ENCODE measurements at regions not wholly inside any gene's neighbourhood (a gene's known extent, or its start where the extent isn't known, plus 50 kb on each side); places are given as distances from the start of the nearest gene placed in this dataset.

GRCh38 chr5:128772356-128772755 lies 192.9 kb upstream of the SLC27A6 start:
- intact Hi-C loops (cut with DNase I) = no loop called here
- ATAC-seq (no peak), DNase-seq (ENCODE audit: missing footprints) (no peak)

- no peak for ATAC-seq
- no peak for DNase-seq (ENCODE audit: missing footprints)
- intact Hi-C loops (cut with DNase I) = no loop called here
Measured at GRCh38 chr5:128773378-128773777, 191.9 kb upstream of the SLC27A6 start.

- intact Hi-C loops (cut with DNase I) = no loop called here
- ATAC-seq (no peak), DNase-seq (ENCODE audit: missing footprints) (no peak)
Measured at GRCh38 chr5:128774605-128775004, 190.7 kb upstream of the SLC27A6 start.

- intact Hi-C loops (cut with DNase I) = no loop called here
- no peak for ATAC-seq
- DNase-seq (ENCODE audit: missing footprints) = no peak
Measured at GRCh38 chr5:128775558-128775957, 189.7 kb upstream of the SLC27A6 start.

GRCh38 chr5:128777052-128777451 lies 188.2 kb upstream of the SLC27A6 start:
- ATAC-seq (no peak), DNase-seq (ENCODE audit: missing footprints) (no peak)
- intact Hi-C loops (cut with DNase I) = no loop called here

GRCh38 chr5:128778474-128778873 lies 186.8 kb upstream of the SLC27A6 start:
- DNase-seq (ENCODE audit: missing footprints) = no peak
- intact Hi-C loops (cut with DNase I) = no loop called here
- no peak for ATAC-seq

GRCh38 chr5:128782446-128782845 lies 182.8 kb upstream of the SLC27A6 start:
- DNase-seq (ENCODE audit: missing footprints) = peak; percentile 68
- intact Hi-C loops (cut with DNase I) = no loop called here
- peak; percentile 88 for ATAC-seq

- intact Hi-C loops (cut with DNase I) = no loop called here
- no peak for DNase-seq (ENCODE audit: missing footprints)
- no peak for ATAC-seq
Measured at GRCh38 chr5:128784726-128785125, 180.6 kb upstream of the SLC27A6 start.

- DNase-seq (ENCODE audit: missing footprints) (no peak), ATAC-seq (no peak)
- intact Hi-C loops (cut with DNase I) = no loop called here
Measured at GRCh38 chr5:128791312-128791711, 174.0 kb upstream of the SLC27A6 start.

- intact Hi-C loops (cut with DNase I) = no loop called here
- no peak for DNase-seq (ENCODE audit: missing footprints)
- no peak for ATAC-seq
Measured at GRCh38 chr5:128796506-128796905, 168.8 kb upstream of the SLC27A6 start.

- intact Hi-C loops (cut with DNase I) = no loop called here
- ATAC-seq (no peak), DNase-seq (ENCODE audit: missing footprints) (no peak)
Measured at GRCh38 chr5:128798871-128799270, 166.4 kb upstream of the SLC27A6 start.

- intact Hi-C loops (cut with DNase I) = no loop called here
- ATAC-seq (no peak), DNase-seq (ENCODE audit: missing footprints) (no peak)
Measured at GRCh38 chr5:128799945-128800344, 165.3 kb upstream of the SLC27A6 start.

GRCh38 chr5:128800377-128800776 lies 164.9 kb upstream of the SLC27A6 start:
- DNase-seq (ENCODE audit: missing footprints) (no peak), ATAC-seq (no peak)
- intact Hi-C loops (cut with DNase I) = no loop called here

GRCh38 chr5:128813317-128814070 lies 151.8 kb upstream of the SLC27A6 start:
- DNase-seq (ENCODE audit: missing footprints) (no peak), ATAC-seq (no peak)
- intact Hi-C loops (cut with DNase I) = no loop called here

GRCh38 chr5:128815201-128815600 lies 150.1 kb upstream of the SLC27A6 start:
- intact Hi-C loops (cut with DNase I) = no loop called here
- no peak for DNase-seq (ENCODE audit: missing footprints)
- ATAC-seq = no peak

- DNase-seq (ENCODE audit: missing footprints) = no peak
- intact Hi-C loops (cut with DNase I) = no loop called here
- no peak for ATAC-seq
Measured at GRCh38 chr5:128825826-128826225, 139.5 kb upstream of the SLC27A6 start.

- intact Hi-C loops (cut with DNase I) = no loop called here
- no peak for DNase-seq (ENCODE audit: missing footprints)
- ATAC-seq = no peak
Measured at GRCh38 chr5:128826275-128826674, 139.0 kb upstream of the SLC27A6 start.

- ATAC-seq (no peak), DNase-seq (ENCODE audit: missing footprints) (no peak)
- intact Hi-C loops (cut with DNase I) = no loop called here
Measured at GRCh38 chr5:128836571-128836970, 128.7 kb upstream of the SLC27A6 start.

- no peak for DNase-seq (ENCODE audit: missing footprints)
- ATAC-seq = no peak
- intact Hi-C loops (cut with DNase I) = no loop called here
Measured at GRCh38 chr5:128838623-128839022, 126.7 kb upstream of the SLC27A6 start.

- DNase-seq (ENCODE audit: missing footprints) = no peak
- ATAC-seq = no peak
- intact Hi-C loops (cut with DNase I) = no loop called here
Measured at GRCh38 chr5:128842241-128842640, 123.0 kb upstream of the SLC27A6 start.

GRCh38 chr5:128844354-128844923 lies 120.8 kb upstream of the SLC27A6 start:
- DNase-seq (ENCODE audit: missing footprints) (no peak), ATAC-seq (no peak)
- intact Hi-C loops (cut with DNase I) = loop anchor here (2.0 kb wide), 2 partner anchors 178 to 632 kb away; no protein-coding TSS in a partner anchor
